Lower leg skin (tissue), 4 donors: ENCODE measurements at regions not wholly inside any gene's neighbourhood (a gene's known extent, or its start where the extent isn't known, plus 50 kb on each side); places are given as distances from the start of the nearest gene placed in this dataset.

Experiments
- DNase-seq, 2 donors: peaks; one replicate each; pipeline ENCODE4 v3.0.0-alpha.2; 2019; ENCODE audit warnings: low spot score in 2 of 2
- H3K4me3 ChIP-seq: fragments of 200-600 bp; sonication (generic); 2 replicates; pipeline ENCODE4 v1.5.1; 2017; ENCODE audit warnings: mild to moderate bottlenecking, low read depth; ENCODE audit not compliant: poor library complexity, severe bottlenecking
- POLR2A ChIP-seq, 2 donors: fragments of 450-650 bp; IDR thresholded peaks; one replicate each; pipeline ENCODE4 v1.6.1; 2016 to 2017; ENCODE audit warnings: antibody characterized with exemption in 2 of 2, mild to moderate bottlenecking in 1 of 2, moderate library complexity in 1 of 2
- WGBS, 2 donors: methylation state at CpG; one replicate each; pipeline ENCODE4 v1.1.5; 2018; 5-methylcytosine and 5-hydroxymethylcytosine counted together
- intact Hi-C: fragments of 100-400 bp; cut with DNase I; formaldehyde crosslinking; loops from one replicate; pipeline ENCODE4 v1.15.0; 2023; ENCODE audit warnings: low total_unique reads
- TF ChIP-seq, protein P1 (sequence below), 3 donors: fragments of 450-650 bp; IDR thresholded peaks; one replicate each; pipeline ENCODE4 v1.5.1; 2016; ENCODE audit warnings: antibody characterized with exemption in 3 of 3, mild to moderate bottlenecking in 3 of 3, moderate library complexity in 2 of 3

- 26 to 34% methylated on average over 3 of the region's 3 CpGs for WGBS, 2 donors
Measured at GRCh38 chr16:77488652-77489051, 53.8 kb upstream of the ADAMTS18 start.

DNA sequence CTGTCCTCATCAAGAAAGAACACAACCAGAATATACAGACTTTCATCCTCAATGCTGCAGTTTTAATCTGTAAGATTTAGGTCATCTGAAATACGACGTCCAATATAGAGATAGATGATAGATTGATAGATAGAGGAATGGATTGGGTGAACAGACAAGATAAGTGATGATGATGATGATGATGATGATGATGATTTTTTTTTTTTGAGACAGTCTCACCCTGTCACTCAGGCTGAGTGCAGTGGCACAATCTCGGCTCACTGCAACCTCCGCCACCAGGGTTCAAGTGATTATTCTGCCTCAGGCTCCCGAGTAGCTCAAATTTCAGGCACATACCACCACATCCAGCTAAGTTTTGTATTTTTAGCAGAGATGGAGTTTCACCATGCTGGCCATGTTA lies 56.3 kb upstream of the ADAMTS18 start:
- H3K4me3 ChIP-seq, result no peak overlapping the region
- intact Hi-C loops, result no loop called here
- DNase-seq, result no peak
- 82 to 88% methylated on average over 5 of the region's 5 CpGs for WGBS, 2 donors
- TF ChIP-seq POLR2A (IDR thresholded peaks at IDR 0.05), result no peak
- TF ChIP-seq, protein P1, sequence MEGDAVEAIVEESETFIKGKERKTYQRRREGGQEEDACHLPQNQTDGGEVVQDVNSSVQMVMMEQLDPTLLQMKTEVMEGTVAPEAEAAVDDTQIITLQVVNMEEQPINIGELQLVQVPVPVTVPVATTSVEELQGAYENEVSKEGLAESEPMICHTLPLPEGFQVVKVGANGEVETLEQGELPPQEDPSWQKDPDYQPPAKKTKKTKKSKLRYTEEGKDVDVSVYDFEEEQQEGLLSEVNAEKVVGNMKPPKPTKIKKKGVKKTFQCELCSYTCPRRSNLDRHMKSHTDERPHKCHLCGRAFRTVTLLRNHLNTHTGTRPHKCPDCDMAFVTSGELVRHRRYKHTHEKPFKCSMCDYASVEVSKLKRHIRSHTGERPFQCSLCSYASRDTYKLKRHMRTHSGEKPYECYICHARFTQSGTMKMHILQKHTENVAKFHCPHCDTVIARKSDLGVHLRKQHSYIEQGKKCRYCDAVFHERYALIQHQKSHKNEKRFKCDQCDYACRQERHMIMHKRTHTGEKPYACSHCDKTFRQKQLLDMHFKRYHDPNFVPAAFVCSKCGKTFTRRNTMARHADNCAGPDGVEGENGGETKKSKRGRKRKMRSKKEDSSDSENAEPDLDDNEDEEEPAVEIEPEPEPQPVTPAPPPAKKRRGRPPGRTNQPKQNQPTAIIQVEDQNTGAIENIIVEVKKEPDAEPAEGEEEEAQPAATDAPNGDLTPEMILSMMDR (IDR thresholded peaks at IDR 0.05), result no peak

More at GRCh38 chr16:77488652-77489051, 53.8 kb upstream of the ADAMTS18 start:
- H3K4me3 ChIP-seq, result no peak overlapping the region
- intact Hi-C loops, result no loop called here
- TF ChIP-seq, protein P1 (IDR thresholded peaks at IDR 0.05), result no peak
- no peak for TF ChIP-seq POLR2A (IDR thresholded peaks at IDR 0.05)
- DNase-seq, result no peak

DNA sequence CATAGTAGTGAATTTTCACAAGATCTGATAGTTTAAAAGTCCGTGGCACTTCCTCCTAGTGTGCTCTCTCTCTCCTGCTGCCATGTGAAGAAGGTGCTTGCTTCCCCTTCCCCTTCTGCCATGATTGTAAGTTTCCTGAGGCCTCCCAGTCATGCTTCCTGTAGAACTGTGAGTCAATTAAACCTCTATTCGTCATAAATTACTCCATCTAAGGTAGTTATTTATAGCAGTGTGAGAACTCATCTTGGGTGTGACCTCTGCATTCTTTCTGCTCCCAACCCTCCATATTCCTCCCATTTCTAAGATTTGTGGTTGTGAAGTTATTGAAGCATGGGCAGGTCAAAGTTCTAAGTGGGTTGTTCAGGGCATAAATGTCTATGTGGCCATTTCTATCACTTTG lies 62.1 kb upstream of the ADAMTS18 start:
- intact Hi-C loops, result no loop called here
- DNase-seq, result no peak
- WGBS, 2 donors, result 62 to 63% methylated on average over 2 of the region's 2 CpGs
- H3K4me3 ChIP-seq, result no peak overlapping the region
- no peak for TF ChIP-seq POLR2A (IDR thresholded peaks at IDR 0.05)
- TF ChIP-seq, protein P1 (IDR thresholded peaks at IDR 0.05), result no peak

- WGBS, 2 donors, result 39 to 46% methylated on average over 12 of the region's 12 CpGs
- peak in 1 of 2 donors; percentile 16 for DNase-seq
- H3K4me3 ChIP-seq, result no peak overlapping the region
- TF ChIP-seq POLR2A (IDR thresholded peaks at IDR 0.05), result no peak
- TF ChIP-seq, protein P1 (IDR thresholded peaks at IDR 0.05), result no peak
- intact Hi-C loops, result no loop called here
Measured at GRCh38 chr16:77499373-77500285, 64.8 kb upstream of the ADAMTS18 start.

DNA sequence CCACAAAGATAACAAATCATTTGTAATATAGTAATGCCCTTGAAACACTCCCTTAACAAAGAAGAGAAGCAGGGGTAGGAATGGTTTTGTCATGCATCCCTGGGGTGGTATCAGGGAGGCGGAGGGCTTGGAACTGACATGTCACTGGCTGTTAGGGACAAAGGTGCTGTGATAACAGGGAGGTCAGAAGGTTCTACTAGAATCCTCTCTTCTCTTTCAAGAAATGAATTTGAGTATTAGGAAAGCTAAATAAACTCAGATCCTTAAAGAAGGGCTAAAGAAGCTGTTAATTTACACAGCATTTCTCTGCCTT lies 65.4 kb upstream of the ADAMTS18 start:
- TF ChIP-seq, protein P1 (IDR thresholded peaks at IDR 0.05), result no peak
- TF ChIP-seq POLR2A (IDR thresholded peaks at IDR 0.05), result no peak
- WGBS, 2 donors, result 95 to 100% methylated on average over 1 of the region's 1 CpG
- intact Hi-C loops, result no loop called here
- no peak overlapping the region for H3K4me3 ChIP-seq
- no peak for DNase-seq
